ENCODE measurements at regions not wholly inside any gene's neighbourhood (a gene's known extent, or its start where the extent isn't known, plus 50 kb on each side); places are given as distances from the start of the nearest gene placed in this dataset.

- 87% methylated on average over 8 of the region's 8 CpGs for WGBS
- Histone ChIP-seq H3K36me3 (no peaks in the 10 kb centered on the region), H3K27ac (no peak overlapping the region), H3K4me3 (no peak overlapping the region), H3K9me3 (no peaks in the 10 kb centered on the region), H3K4me1 (replicated peaks) (no peaks in the 10 kb centered on the region), H3K27me3 (replicated peaks; ENCODE audit: insufficient read depth) (no peaks in the 10 kb centered on the region)
- intact Hi-C loops (cut with DNase I) = no loop called here
- DNase-seq (ENCODE audit: low spot score) = no peak
- no peak for TF ChIP-seq POLR2A (IDR thresholded peaks at IDR 0.05)
- no peak for TF ChIP-seq CTCF (IDR thresholded peaks at IDR 0.05)
- TF ChIP-seq POLR2AphosphoS5 (IDR thresholded peaks at IDR 0.05) = no peak
Measured at GRCh38 chr10:8531116-8531515, 476.6 kb downstream of the GATA3 start.

GRCh38 chr10:8532647-8533046 is 478.2 kb downstream of the GATA3 start:
- no peaks in the 10 kb centered on the region for H3K36me3 ChIP-seq
- TF ChIP-seq POLR2A (IDR thresholded peaks at IDR 0.05) (no peak), POLR2AphosphoS5 (IDR thresholded peaks at IDR 0.05) (no peak), CTCF (IDR thresholded peaks at IDR 0.05) (no peak)
- intact Hi-C loops (cut with DNase I) = no loop called here
- no peak overlapping the region for H3K27ac ChIP-seq
- H3K4me3 ChIP-seq = no peak overlapping the region
- no peaks in the 10 kb centered on the region for H3K4me1 ChIP-seq (replicated peaks)
- H3K9me3 ChIP-seq = no peaks in the 10 kb centered on the region
- DNase-seq (ENCODE audit: low spot score) = no peak
- no peaks in the 10 kb centered on the region for H3K27me3 ChIP-seq (replicated peaks; ENCODE audit: insufficient read depth)

- Histone ChIP-seq H3K27me3 (replicated peaks; ENCODE audit: insufficient read depth) (no peaks in the 10 kb centered on the region), H3K4me1 (replicated peaks) (no peaks in the 10 kb centered on the region), H3K27ac (no peak overlapping the region), H3K9me3 (no peaks in the 10 kb centered on the region), H3K36me3 (no peaks in the 10 kb centered on the region), H3K4me3 (no peak overlapping the region)
- no peak for DNase-seq (ENCODE audit: low spot score)
- no peak for TF ChIP-seq POLR2AphosphoS5 (IDR thresholded peaks at IDR 0.05)
- no peak for TF ChIP-seq CTCF (IDR thresholded peaks at IDR 0.05)
- TF ChIP-seq POLR2A (IDR thresholded peaks at IDR 0.05) = no peak
- 84% methylated on average over 12 of the region's 12 CpGs for WGBS
- intact Hi-C loops (cut with DNase I) = no loop called here
Measured at GRCh38 chr10:8533462-8533861, 479.0 kb downstream of the GATA3 start.

GRCh38 chr10:8534096-8534495 is 479.6 kb downstream of the GATA3 start:
- TF ChIP-seq POLR2AphosphoS5 (IDR thresholded peaks at IDR 0.05) = no peak
- TF ChIP-seq POLR2A (IDR thresholded peaks at IDR 0.05) = no peak
- TF ChIP-seq CTCF (IDR thresholded peaks at IDR 0.05) = no peak
- WGBS = 38% methylated on average over 6 of the region's 6 CpGs
- H3K9me3 ChIP-seq = no peaks in the 10 kb centered on the region
- no peak for DNase-seq (ENCODE audit: low spot score)
- no peaks in the 10 kb centered on the region for H3K4me1 ChIP-seq (replicated peaks)
- no peaks in the 10 kb centered on the region for H3K27me3 ChIP-seq (replicated peaks; ENCODE audit: insufficient read depth)
- no peaks in the 10 kb centered on the region for H3K36me3 ChIP-seq
- H3K27ac ChIP-seq = no peak overlapping the region
- H3K4me3 ChIP-seq = no peak overlapping the region
- intact Hi-C loops (cut with DNase I) = no loop called here

- 76% methylated on average over 4 of the region's 4 CpGs for WGBS
- H3K27me3 ChIP-seq (replicated peaks; ENCODE audit: insufficient read depth) = no peaks in the 10 kb centered on the region
- H3K36me3 ChIP-seq = no peaks in the 10 kb centered on the region
- TF ChIP-seq CTCF (IDR thresholded peaks at IDR 0.05) (no peak), POLR2AphosphoS5 (IDR thresholded peaks at IDR 0.05) (no peak), POLR2A (IDR thresholded peaks at IDR 0.05) (no peak)
- no peak overlapping the region for H3K4me3 ChIP-seq
- H3K27ac ChIP-seq = no peak overlapping the region
- H3K4me1 ChIP-seq (replicated peaks) = no peaks in the 10 kb centered on the region
- intact Hi-C loops (cut with DNase I) = no loop called here
- no peak for DNase-seq (ENCODE audit: low spot score)
- H3K9me3 ChIP-seq = no peaks in the 10 kb centered on the region
Measured at GRCh38 chr10:8534891-8535290, 480.4 kb downstream of the GATA3 start.
